Breast epithelium (tissue), 3 donors: ENCODE measurements at regions not wholly inside any gene's neighbourhood (a gene's known extent, or its start where the extent isn't known, plus 50 kb on each side); places are given as distances from the start of the nearest gene placed in this dataset.

Experiments
- POLR2A ChIP-seq: fragments of 450-650 bp; IDR thresholded peaks from one replicate; pipeline ENCODE4 v1.6.1; 2016; ENCODE audit warnings: antibody characterized with exemption, mild to moderate bottlenecking, moderate library complexity
- POLR2AphosphoS5 ChIP-seq, 3 donors: sonication (generic); formaldehyde crosslinking; IDR thresholded peaks; one replicate each; pipeline ENCODE4 v1.6.1; 2017; ENCODE audit warnings: antibody characterized with exemption in 3 of 3
- TF ChIP-seq, protein P1 (sequence below), 3 donors: fragments of 450-650 bp; IDR thresholded peaks; one replicate each; pipeline ENCODE4 v1.5.1; 2016 to 2017; ENCODE audit warnings: antibody characterized with exemption in 3 of 3, mild to moderate bottlenecking in 3 of 3, moderate library complexity in 3 of 3

DNA sequence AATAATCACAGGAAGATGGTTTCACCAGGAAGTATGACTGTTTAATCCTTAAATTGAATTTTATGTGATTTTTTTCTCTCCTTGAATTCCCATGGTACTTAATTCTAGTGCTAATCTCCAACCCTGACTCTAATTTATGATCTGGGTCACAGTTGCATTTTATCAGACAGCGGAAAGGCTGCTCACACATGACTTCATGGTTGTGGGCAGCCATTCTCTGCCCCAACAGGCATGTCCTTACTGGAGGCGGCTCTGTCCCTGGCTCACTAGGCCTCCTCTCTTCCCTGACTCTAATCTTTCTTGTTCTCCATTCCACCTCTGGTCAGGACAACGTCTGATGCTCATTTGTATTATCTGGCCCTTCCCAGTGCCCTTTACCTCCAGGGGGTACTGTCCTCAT lies 184.4 kb downstream of the CHST1 start:
- TF ChIP-seq, protein P1, sequence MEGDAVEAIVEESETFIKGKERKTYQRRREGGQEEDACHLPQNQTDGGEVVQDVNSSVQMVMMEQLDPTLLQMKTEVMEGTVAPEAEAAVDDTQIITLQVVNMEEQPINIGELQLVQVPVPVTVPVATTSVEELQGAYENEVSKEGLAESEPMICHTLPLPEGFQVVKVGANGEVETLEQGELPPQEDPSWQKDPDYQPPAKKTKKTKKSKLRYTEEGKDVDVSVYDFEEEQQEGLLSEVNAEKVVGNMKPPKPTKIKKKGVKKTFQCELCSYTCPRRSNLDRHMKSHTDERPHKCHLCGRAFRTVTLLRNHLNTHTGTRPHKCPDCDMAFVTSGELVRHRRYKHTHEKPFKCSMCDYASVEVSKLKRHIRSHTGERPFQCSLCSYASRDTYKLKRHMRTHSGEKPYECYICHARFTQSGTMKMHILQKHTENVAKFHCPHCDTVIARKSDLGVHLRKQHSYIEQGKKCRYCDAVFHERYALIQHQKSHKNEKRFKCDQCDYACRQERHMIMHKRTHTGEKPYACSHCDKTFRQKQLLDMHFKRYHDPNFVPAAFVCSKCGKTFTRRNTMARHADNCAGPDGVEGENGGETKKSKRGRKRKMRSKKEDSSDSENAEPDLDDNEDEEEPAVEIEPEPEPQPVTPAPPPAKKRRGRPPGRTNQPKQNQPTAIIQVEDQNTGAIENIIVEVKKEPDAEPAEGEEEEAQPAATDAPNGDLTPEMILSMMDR (IDR thresholded peaks at IDR 0.05), result no peak
- TF ChIP-seq POLR2A, result no peak
- no peak for TF ChIP-seq POLR2AphosphoS5 (IDR thresholded peaks at IDR 0.05)
